ENCODE measurements at regions not wholly inside any gene's neighbourhood (a gene's known extent, or its start where the extent isn't known, plus 50 kb on each side); places are given as distances from the start of the nearest gene placed in this dataset.

DNA sequence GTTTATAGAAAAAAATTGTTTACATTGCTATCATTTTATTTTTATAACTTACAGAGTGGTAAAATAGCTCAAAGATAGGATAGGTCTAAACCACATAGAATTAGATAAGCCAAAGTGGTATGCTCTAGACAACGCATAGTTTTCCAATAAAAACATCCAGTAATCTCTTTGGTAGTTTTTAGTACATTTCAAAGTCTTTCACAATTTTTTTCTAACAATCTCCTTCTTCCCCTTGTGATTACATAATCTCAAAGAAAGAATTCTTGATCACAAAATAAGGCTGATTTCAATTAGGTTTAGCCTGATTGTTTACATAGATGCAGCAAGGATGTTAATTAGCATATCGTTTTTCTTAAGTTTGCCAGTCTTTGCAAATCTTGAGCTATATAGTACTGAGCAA lies 460.0 kb downstream of the FUT8 start:
- no peak overlapping the region for H3K4ac ChIP-seq (ENCODE audit: low read depth, low read length)
- dilution Hi-C loops (cut with HindIII; ENCODE audit: low sequenced_read_pairs, unreplicated experiment) (no loop called here), in situ Hi-C loops (cut with MboI; ENCODE audit: low sequenced_read_pairs) (no loop called here), intact Hi-C loops (cut with micrococcal nuclease) (no loop called here)
- no peak overlapping the region for H2BK120ac ChIP-seq (ENCODE audit: low read depth, low read length)
- DNase-seq (no peak), ATAC-seq (ENCODE audit: low read depth) (no peak)
- BruUV-seq (replicated peaks), result no TSS peak
- H3K14ac ChIP-seq (replicated peaks; ENCODE audit: low read depth, low read length), result no peak overlapping the region
- H2BK5ac ChIP-seq (ENCODE audit: low read depth, low read length, poor library complexity, severe bottlenecking), result no peak overlapping the region
- POLR2A ChIA-PET (ENCODE audit: unreplicated experiment), result no interaction called here
- H4K91ac ChIP-seq (ENCODE audit: insufficient read depth, low read depth, low read length), result no peak overlapping the region
- no peak overlapping the region for H2AFZ ChIP-seq (replicated peaks; ENCODE audit: low read length, poor library complexity)
- H3K9me1 ChIP-seq (ENCODE audit: insufficient read depth, low read length), result no peaks in the 10 kb centered on the region
- no CpG with 5 or more reads among the region's 2 CpGs for WGBS, 2 experiments (ENCODE audit: extremely low coverage in 2 of 2, insufficient read length in 1 of 2)
- H3K4me2 ChIP-seq (ENCODE audit: low read depth, low read length), result no peak overlapping the region
- H3K27me3 ChIP-seq (ENCODE audit: control insufficient read depth, insufficient read depth, low read length), result no peaks in the 10 kb centered on the region
- no peak overlapping the region for H2BK15ac ChIP-seq (ENCODE audit: low read depth, low read length)
- H4K8ac ChIP-seq (ENCODE audit: low read depth in 2 of 2, low read length in 2 of 2), result no peak overlapping the region
- no peak overlapping the region for H2AK9ac ChIP-seq (replicated peaks; ENCODE audit: low read depth, low read length, poor library complexity)
- H4K5ac ChIP-seq (ENCODE audit: low read depth, low read length), result no peak overlapping the region
- TF ChIP-seq, protein P1, sequence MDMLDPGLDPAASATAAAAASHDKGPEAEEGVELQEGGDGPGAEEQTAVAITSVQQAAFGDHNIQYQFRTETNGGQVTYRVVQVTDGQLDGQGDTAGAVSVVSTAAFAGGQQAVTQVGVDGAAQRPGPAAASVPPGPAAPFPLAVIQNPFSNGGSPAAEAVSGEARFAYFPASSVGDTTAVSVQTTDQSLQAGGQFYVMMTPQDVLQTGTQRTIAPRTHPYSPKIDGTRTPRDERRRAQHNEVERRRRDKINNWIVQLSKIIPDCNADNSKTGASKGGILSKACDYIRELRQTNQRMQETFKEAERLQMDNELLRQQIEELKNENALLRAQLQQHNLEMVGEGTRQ (IDR thresholded peaks at IDR 0.05; ENCODE audit: low read depth, low read length), result no peak
- TF ChIP-seq, protein P2, sequence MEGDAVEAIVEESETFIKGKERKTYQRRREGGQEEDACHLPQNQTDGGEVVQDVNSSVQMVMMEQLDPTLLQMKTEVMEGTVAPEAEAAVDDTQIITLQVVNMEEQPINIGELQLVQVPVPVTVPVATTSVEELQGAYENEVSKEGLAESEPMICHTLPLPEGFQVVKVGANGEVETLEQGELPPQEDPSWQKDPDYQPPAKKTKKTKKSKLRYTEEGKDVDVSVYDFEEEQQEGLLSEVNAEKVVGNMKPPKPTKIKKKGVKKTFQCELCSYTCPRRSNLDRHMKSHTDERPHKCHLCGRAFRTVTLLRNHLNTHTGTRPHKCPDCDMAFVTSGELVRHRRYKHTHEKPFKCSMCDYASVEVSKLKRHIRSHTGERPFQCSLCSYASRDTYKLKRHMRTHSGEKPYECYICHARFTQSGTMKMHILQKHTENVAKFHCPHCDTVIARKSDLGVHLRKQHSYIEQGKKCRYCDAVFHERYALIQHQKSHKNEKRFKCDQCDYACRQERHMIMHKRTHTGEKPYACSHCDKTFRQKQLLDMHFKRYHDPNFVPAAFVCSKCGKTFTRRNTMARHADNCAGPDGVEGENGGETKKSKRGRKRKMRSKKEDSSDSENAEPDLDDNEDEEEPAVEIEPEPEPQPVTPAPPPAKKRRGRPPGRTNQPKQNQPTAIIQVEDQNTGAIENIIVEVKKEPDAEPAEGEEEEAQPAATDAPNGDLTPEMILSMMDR (conservative IDR thresholded peaks at IDR 0.05; ENCODE audit: low read depth, low read length), result no peak
- TF ChIP-seq CHD1 (IDR thresholded peaks at IDR 0.05; ENCODE audit: low read depth, low read length) (no peak), CEBPB (IDR thresholded peaks at IDR 0.05; ENCODE audit: low read depth, low read length) (no peak), SMC3 (IDR thresholded peaks at IDR 0.05; ENCODE audit: low read depth, low read length) (no peak), RCOR1 (IDR thresholded peaks at IDR 0.05; ENCODE audit: insufficient replicate concordance, low read length) (no peak), MAFK (IDR thresholded peaks at IDR 0.05; ENCODE audit: low read depth, low read length) (no peak), MAZ (IDR thresholded peaks at IDR 0.05; ENCODE audit: borderline replicate concordance, low read depth, low read length) (no peak), RAD21 (IDR thresholded peaks at IDR 0.05; ENCODE audit: low read length) (no peak), RFX5 (IDR thresholded peaks at IDR 0.05; ENCODE audit: low read depth, low read length) (no peak), MXI1 (IDR thresholded peaks at IDR 0.05; ENCODE audit: borderline replicate concordance, low read depth, low read length) (no peak), FOS (IDR thresholded peaks at IDR 0.05; ENCODE audit: low read depth, low read length) (no peak), NFE2L2 (IDR thresholded peaks at IDR 0.05; ENCODE audit: low read depth, low read length) (no peak), POLR2A (IDR thresholded peaks at IDR 0.05; ENCODE audit: low read depth, low read length) (no peak), BHLHE40 (IDR thresholded peaks at IDR 0.05; ENCODE audit: low read depth, low read length) (no peak)
- TF ChIP-seq, protein P3, sequence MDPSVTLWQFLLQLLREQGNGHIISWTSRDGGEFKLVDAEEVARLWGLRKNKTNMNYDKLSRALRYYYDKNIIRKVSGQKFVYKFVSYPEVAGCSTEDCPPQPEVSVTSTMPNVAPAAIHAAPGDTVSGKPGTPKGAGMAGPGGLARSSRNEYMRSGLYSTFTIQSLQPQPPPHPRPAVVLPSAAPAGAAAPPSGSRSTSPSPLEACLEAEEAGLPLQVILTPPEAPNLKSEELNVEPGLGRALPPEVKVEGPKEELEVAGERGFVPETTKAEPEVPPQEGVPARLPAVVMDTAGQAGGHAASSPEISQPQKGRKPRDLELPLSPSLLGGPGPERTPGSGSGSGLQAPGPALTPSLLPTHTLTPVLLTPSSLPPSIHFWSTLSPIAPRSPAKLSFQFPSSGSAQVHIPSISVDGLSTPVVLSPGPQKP (IDR thresholded peaks at IDR 0.05; ENCODE audit: borderline replicate concordance, low read depth, low read length), result no peak
- H3K4me3 ChIP-seq (ENCODE audit: insufficient read depth, low read depth, low read length), result no peak overlapping the region
- no peak overlapping the region for H3K9ac ChIP-seq (ENCODE audit: low read depth, low read length)
- no peak overlapping the region for H3K23ac ChIP-seq (ENCODE audit: low read depth, low read length)
- no peak overlapping the region for H3K18ac ChIP-seq (ENCODE audit: low read depth, low read length)
- H3K27ac ChIP-seq (ENCODE audit: insufficient read depth, low read length), result no peak overlapping the region
- H2BK20ac ChIP-seq (ENCODE audit: low read depth, low read length), result no peak overlapping the region
- H3K79me1 ChIP-seq (ENCODE audit: low read depth in 1 of 2, low read length in 2 of 2), result no peaks in the 10 kb centered on the region
- no peaks in the 10 kb centered on the region for H4K20me1 ChIP-seq (ENCODE audit: insufficient read depth, low read length)
- CTCF ChIA-PET, result no interaction called here
- no peaks in the 10 kb centered on the region for H3K9me3 ChIP-seq (ENCODE audit: control insufficient read depth, insufficient read depth, low read length)
- no peak overlapping the region for H3K56ac ChIP-seq (ENCODE audit: extremely low read depth, insufficient read depth, low read length)
- H2AK5ac ChIP-seq (ENCODE audit: low read depth, low read length), result no peak overlapping the region
- H3K36me3 ChIP-seq (ENCODE audit: control insufficient read depth, insufficient read depth, low read length), result no peaks in the 10 kb centered on the region
- H3K4me1 ChIP-seq (ENCODE audit: control insufficient read depth, insufficient read depth, low read length), result no peaks in the 10 kb centered on the region
